SK-N-SH (cell line): ENCODE measurements at regions not wholly inside any gene's neighbourhood (a gene's known extent, or its start where the extent isn't known, plus 50 kb on each side); places are given as distances from the start of the nearest gene placed in this dataset.
A peak's percentile ranks its signal among the peaks of the same experiment; 100 is the strongest.

Source experiments
- CTCF ChIA-PET: fragments of 300-600, 350-600 bp; formaldehyde crosslinking; extraction: SDS; loops from one replicate; lab custom pipeline; 2021; lab: Yijun Ruan, JAX
- POLR2A ChIA-PET: fragments of 350-600 bp; sonication (Branson Sonifier 250); formaldehyde crosslinking; extraction: SDS; loops from one replicate; lab custom pipeline; 2020; ENCODE audit warnings: antibody characterized with exemption, inconsistent platforms; lab: Yijun Ruan, JAX
- DNase-seq: peaks from one replicate; pipeline ENCODE4 v3.0.0; 2012
- H2AFZ ChIP-seq: fragments of 200-600 bp; sonication (generic); 2 replicates; pipeline ENCODE4 v1.8.1; 2016; ENCODE audit warnings: antibody characterized with exemption, mild to moderate bottlenecking, low read depth
- H3F3A ChIP-seq: fragments of 200-600 bp; sonication (generic); replicated peaks from 2 replicates; pipeline ENCODE3; 2016; ENCODE audit warnings: antibody characterized with exemption, mild to moderate bottlenecking; ENCODE audit not compliant: insufficient read depth
- H3K27ac ChIP-seq, 2 experiments: fragments of 200-500 bp in 1 of 2; fragments of 200-600 bp in 1 of 2; sonication (Bioruptor generic) in 1 of 2; sonication (generic), shearing (Covaris generic) in 1 of 2; 2 replicates each; pipeline versions ENCODE4 v1.5.1 to v1.6.1; 2014 to 2016; ENCODE audit warnings: low read depth in 2 of 2, inconsistent platforms in 1 of 2, low read length in 1 of 2, mild to moderate bottlenecking in 1 of 2, mixed read lengths in 1 of 2
- H3K27me3 ChIP-seq: fragments of 200-600 bp; sonication (generic), shearing (Covaris generic); 2 replicates; pipeline ENCODE4 v1.6.1; 2016; ENCODE audit warnings: mixed run types; ENCODE audit not compliant: insufficient read depth
- H3K36me3 ChIP-seq, 2 experiments: fragments of 200-500 bp in 1 of 2; fragments of 200-600 bp in 1 of 2; sonication (Bioruptor generic) in 1 of 2; sonication (generic) in 1 of 2; replicated peaks in 1 of 2; 2 replicates each; pipeline versions ENCODE3 to v1.5.1; 2014 to 2016; ENCODE audit warnings: low read length in 1 of 2, mild to moderate bottlenecking in 1 of 2; ENCODE audit not compliant: insufficient read depth in 2 of 2, control insufficient read depth in 1 of 2
- H3K4me1 ChIP-seq, 2 experiments: fragments of 200-500 bp in 1 of 2; fragments of 200-600 bp in 1 of 2; sonication (Bioruptor generic) in 1 of 2; sonication (generic), shearing (Covaris generic) in 1 of 2; 2 replicates each; pipeline versions ENCODE4 v1.5.1 to v1.6.1; 2014 to 2016; ENCODE audit warnings: low read depth in 1 of 2, low read length in 1 of 2, mixed run types in 1 of 2; ENCODE audit not compliant: insufficient read depth in 2 of 2, control insufficient read depth in 1 of 2
- H3K4me2 ChIP-seq: fragments of 200-600 bp; sonication (generic), shearing (Covaris generic); 2 replicates; pipeline ENCODE4 v1.6.1; 2017; ENCODE audit warnings: mixed run types
- H3K4me3 ChIP-seq, 2 experiments: fragments of 200-500 bp in 1 of 2; fragments of 200-600 bp in 1 of 2; sonication (Bioruptor generic) in 1 of 2; sonication (generic), shearing (Covaris generic) in 1 of 2; 2 replicates each; pipeline versions ENCODE4 v1.5.1 to v1.8.1; 2014 to 2016; ENCODE audit warnings: low read depth in 2 of 2, inconsistent platforms in 1 of 2, low read length in 1 of 2, mild to moderate bottlenecking in 1 of 2, mixed read lengths in 1 of 2, moderate library complexity in 1 of 2
- H3K79me2 ChIP-seq: fragments of 200-600 bp; sonication (generic); 2 replicates; pipeline ENCODE4 v1.8.1; 2017; ENCODE audit warnings: mild to moderate bottlenecking; ENCODE audit not compliant: insufficient read depth
- H3K9ac ChIP-seq: fragments of 200-600 bp; sonication (generic); 2 replicates; pipeline ENCODE4 v1.6.1; 2017; ENCODE audit warnings: mixed run types
- H3K9me2 ChIP-seq: fragments of 200-600 bp; sonication (generic); 2 replicates; pipeline ENCODE4 v1.6.1; 2017; ENCODE audit warnings: mixed run types
- H3K9me3 ChIP-seq: fragments of 200-600 bp; sonication (generic); 2 replicates; pipeline ENCODE4 v1.6.1; 2017; ENCODE audit warnings: mixed run types, mild to moderate bottlenecking, moderate library complexity
- H4K20me1 ChIP-seq: fragments of 200-600 bp; sonication (generic); 2 replicates; pipeline ENCODE4 v1.6.1; 2017; ENCODE audit warnings: mild to moderate bottlenecking, mixed run types; ENCODE audit not compliant: insufficient read depth
- GATA2 ChIP-seq: sonication (generic); formaldehyde crosslinking; IDR thresholded peaks from 2 replicates; pipeline ENCODE4 v1.5.0; 2020; ENCODE audit warnings: mild to moderate bottlenecking, missing genetic modification reagents
- IRF3 ChIP-seq: fragments of 150-350 bp; IDR thresholded peaks from 2 replicates; pipeline ENCODE4 v1.6.1; 2016; ENCODE audit warnings: mild to moderate bottlenecking, low read depth, low read length
- MEF2A ChIP-seq: IDR thresholded peaks from 2 replicates; pipeline ENCODE4 v1.4.0; 2012; ENCODE audit warnings: low read depth, borderline replicate concordance
- MXI1 ChIP-seq: IDR thresholded peaks from 2 replicates; pipeline ENCODE4 v1.6.1; 2012; ENCODE audit warnings: mild to moderate bottlenecking, low read depth, low read length, improper control_type of control experiment
- PBX3 ChIP-seq: IDR thresholded peaks from 2 replicates; pipeline ENCODE4; 2012
- REST ChIP-seq: IDR thresholded peaks from 2 replicates; pipeline ENCODE4 v1.6.1; 2012; ENCODE audit warnings: mild to moderate bottlenecking, low read depth, low read length, moderate library complexity
- SMC3 ChIP-seq: IDR thresholded peaks from 2 replicates; pipeline ENCODE4 v1.6.1; 2012; ENCODE audit warnings: low read depth, low read length, improper control_type of control experiment
- TEAD4 ChIP-seq: IDR thresholded peaks from 2 replicates; pipeline ENCODE4 v1.4.0; 2012; ENCODE audit warnings: mild to moderate bottlenecking, borderline replicate concordance; ENCODE audit not compliant: insufficient read depth
- YY1 ChIP-seq: IDR thresholded peaks from 2 replicates; pipeline ENCODE4 v1.4.0; 2012; ENCODE audit warnings: low read depth, mild to moderate bottlenecking
- ZBTB33 ChIP-seq: IDR thresholded peaks from 2 replicates; pipeline ENCODE4 v1.4.0; 2012; ENCODE audit warnings: low read depth, borderline replicate concordance
- WGBS: methylation state at CpG from one replicate; pipeline ENCODE4 v1.1.6; 2017; ENCODE audit warnings: low lambda C conversion rate; 5-methylcytosine and 5-hydroxymethylcytosine counted together
- TF ChIP-seq, protein P1 (sequence below): fragments of 200-600 bp; sonication (generic); IDR thresholded peaks from 2 replicates; pipeline ENCODE4 v1.6.1; 2017; ENCODE audit warnings: antibody characterized with exemption, mild to moderate bottlenecking, moderate library complexity

DNA sequence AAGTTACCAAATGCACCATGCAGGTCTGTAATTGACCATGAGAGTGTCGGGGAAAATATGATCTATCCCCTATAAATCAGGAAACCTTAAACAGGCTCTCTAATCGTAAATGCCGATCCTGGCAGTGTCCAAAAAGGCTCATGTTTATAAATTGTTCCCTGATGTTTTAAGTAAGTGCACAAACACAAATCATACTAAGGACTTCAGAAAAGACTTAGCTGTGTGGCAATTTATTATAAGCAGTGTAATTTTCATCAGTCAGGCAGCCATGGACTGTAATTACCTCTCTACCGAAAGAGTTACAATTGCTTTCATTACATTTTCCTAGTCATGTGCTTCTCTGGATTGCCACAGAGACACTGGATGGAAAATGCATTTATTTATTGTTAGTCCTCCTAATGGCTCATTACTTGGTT is 73.4 kb upstream of the COX10 start:
- no peaks in the 10 kb centered on the region for H3K27me3 ChIP-seq
- ChIA-PET POLR2A (no interaction called here), CTCF (no interaction called here)
- no peaks in the 10 kb centered on the region for H3K9me3 ChIP-seq
- H3K79me2 ChIP-seq: no peaks in the 10 kb centered on the region
- no peak overlapping the region for H3K9ac ChIP-seq
- H2AFZ ChIP-seq: 0 out of 2 replicates have a peak overlapping the region, but pooled peaks have one; percentile 23
- no peak for TF ChIP-seq TEAD4
- no peak for TF ChIP-seq REST
- TF ChIP-seq SMC3: no peak
- no peak for TF ChIP-seq MXI1
- no peak for TF ChIP-seq PBX3
- TF ChIP-seq ZBTB33: no peak
- no peak for TF ChIP-seq GATA2 (CRISPR knock-in tag)
- TF ChIP-seq, protein P1, sequence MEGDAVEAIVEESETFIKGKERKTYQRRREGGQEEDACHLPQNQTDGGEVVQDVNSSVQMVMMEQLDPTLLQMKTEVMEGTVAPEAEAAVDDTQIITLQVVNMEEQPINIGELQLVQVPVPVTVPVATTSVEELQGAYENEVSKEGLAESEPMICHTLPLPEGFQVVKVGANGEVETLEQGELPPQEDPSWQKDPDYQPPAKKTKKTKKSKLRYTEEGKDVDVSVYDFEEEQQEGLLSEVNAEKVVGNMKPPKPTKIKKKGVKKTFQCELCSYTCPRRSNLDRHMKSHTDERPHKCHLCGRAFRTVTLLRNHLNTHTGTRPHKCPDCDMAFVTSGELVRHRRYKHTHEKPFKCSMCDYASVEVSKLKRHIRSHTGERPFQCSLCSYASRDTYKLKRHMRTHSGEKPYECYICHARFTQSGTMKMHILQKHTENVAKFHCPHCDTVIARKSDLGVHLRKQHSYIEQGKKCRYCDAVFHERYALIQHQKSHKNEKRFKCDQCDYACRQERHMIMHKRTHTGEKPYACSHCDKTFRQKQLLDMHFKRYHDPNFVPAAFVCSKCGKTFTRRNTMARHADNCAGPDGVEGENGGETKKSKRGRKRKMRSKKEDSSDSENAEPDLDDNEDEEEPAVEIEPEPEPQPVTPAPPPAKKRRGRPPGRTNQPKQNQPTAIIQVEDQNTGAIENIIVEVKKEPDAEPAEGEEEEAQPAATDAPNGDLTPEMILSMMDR: no peak
- no peak for TF ChIP-seq MEF2A
- no peak for TF ChIP-seq IRF3
- TF ChIP-seq YY1: no peak
- no peaks in the 10 kb centered on the region for H3K36me3 ChIP-seq
- H3K4me1 ChIP-seq: peaks cover 0 to 4% of the 10 kb centered on the region in 2 experiments; a peak in 2 of 4 replicates
- no peaks in the 10 kb centered on the region for H3F3A ChIP-seq
- 51% methylated on average over 4 of the region's 4 CpGs for WGBS
- H4K20me1 ChIP-seq: no peaks in the 10 kb centered on the region
- no peak overlapping the region for H3K4me3 ChIP-seq
- no peak for DNase-seq
- H3K9me2 ChIP-seq: no peaks in the 10 kb centered on the region
- H3K27ac ChIP-seq: no peak overlapping the region
- no peak overlapping the region for H3K4me2 ChIP-seq
